Thoracic aorta (tissue), 2 donors: ENCODE measurements at regions not wholly inside any gene's neighbourhood (a gene's known extent, or its start where the extent isn't known, plus 50 kb on each side); places are given as distances from the start of the nearest gene placed in this dataset.
"Not testable (repeated sequence)": the region's sequence is repeated elsewhere in the genome, so short reads cannot be mapped to it uniquely, and the experiment has no call there.

Experiments
- ATAC-seq: fragments of 150-250 bp; one replicate; pipeline ENCODE4 v1.8.0; 2017; ENCODE audit warnings: low read depth; ENCODE audit not compliant: insufficient number of reproducible peaks, low FRiP score
- DNase-seq: peaks from one replicate; pipeline ENCODE4 v3.0.0-alpha.2; 2020; ENCODE audit warnings: low spot score
- H3K27ac ChIP-seq, 2 donors: fragments of 200-600 bp; sonication (generic); 1 replicate in 1 of 2; 2 replicates in 1 of 2; pipeline ENCODE4 v1.5.1; 2016; ENCODE audit warnings: mild to moderate bottlenecking in 2 of 2, moderate library complexity in 2 of 2
- H3K27me3 ChIP-seq: fragments of 200-600 bp; sonication (generic); replicated peaks from 2 replicates; pipeline ENCODE4 v1.6.0; 2016; ENCODE audit warnings: mild to moderate bottlenecking; ENCODE audit not compliant: insufficient read depth
- H3K36me3 ChIP-seq: fragments of 200-600 bp; sonication (generic); one replicate; pipeline ENCODE4 v1.5.1; 2016
- H3K4me1 ChIP-seq, 2 donors: fragments of 200-600 bp; sonication (generic); 1 replicate in 1 of 2; 2 replicates in 1 of 2; pipeline versions ENCODE4 v1.5.1 to v1.6.0; 2016; ENCODE audit warnings: low read depth in 2 of 2, mild to moderate bottlenecking in 1 of 2; ENCODE audit not compliant: control insufficient read depth in 1 of 2
- H3K4me3 ChIP-seq: fragments of 200-600 bp; sonication (generic); 2 replicates; pipeline ENCODE4 v1.5.1; 2016; ENCODE audit warnings: mild to moderate bottlenecking
- H3K9me3 ChIP-seq: fragments of 200-600 bp; sonication (generic); 2 replicates; pipeline ENCODE4 v1.5.1; 2016
- TF ChIP-seq, protein P1 (sequence below): fragments of 200-600 bp; sonication (generic); IDR thresholded peaks from one replicate; pipeline ENCODE4 v1.5.1; 2019; ENCODE audit warnings: antibody characterized with exemption

DNA sequence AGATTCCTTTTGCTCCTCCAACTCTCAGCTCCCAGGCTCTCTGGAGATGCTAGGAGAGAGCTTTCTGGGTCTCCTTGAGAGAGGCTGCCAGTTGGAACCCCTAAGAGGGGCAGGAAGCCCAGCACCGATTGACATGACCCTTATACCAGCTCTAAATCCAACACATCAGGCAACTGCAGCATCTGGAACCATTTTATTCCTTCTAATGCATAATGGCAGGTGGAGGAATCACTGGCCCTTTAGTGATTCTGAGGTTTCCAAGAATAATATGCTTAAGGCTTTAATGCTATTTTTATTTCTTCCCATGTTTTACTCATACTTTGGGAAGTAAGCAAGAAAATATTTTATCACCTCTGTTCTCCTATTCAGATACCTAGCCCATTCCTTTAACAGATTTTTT, 60.3 kb upstream of the TEX264 start:
- H3K4me1 ChIP-seq, result peaks cover 0 to 12% of the 10 kb centered on the region in 2 donors
- ATAC-seq, result no peak
- no peaks in the 10 kb centered on the region for H3K36me3 ChIP-seq
- no peaks in the 10 kb centered on the region for H3K27me3 ChIP-seq
- TF ChIP-seq, protein P1, sequence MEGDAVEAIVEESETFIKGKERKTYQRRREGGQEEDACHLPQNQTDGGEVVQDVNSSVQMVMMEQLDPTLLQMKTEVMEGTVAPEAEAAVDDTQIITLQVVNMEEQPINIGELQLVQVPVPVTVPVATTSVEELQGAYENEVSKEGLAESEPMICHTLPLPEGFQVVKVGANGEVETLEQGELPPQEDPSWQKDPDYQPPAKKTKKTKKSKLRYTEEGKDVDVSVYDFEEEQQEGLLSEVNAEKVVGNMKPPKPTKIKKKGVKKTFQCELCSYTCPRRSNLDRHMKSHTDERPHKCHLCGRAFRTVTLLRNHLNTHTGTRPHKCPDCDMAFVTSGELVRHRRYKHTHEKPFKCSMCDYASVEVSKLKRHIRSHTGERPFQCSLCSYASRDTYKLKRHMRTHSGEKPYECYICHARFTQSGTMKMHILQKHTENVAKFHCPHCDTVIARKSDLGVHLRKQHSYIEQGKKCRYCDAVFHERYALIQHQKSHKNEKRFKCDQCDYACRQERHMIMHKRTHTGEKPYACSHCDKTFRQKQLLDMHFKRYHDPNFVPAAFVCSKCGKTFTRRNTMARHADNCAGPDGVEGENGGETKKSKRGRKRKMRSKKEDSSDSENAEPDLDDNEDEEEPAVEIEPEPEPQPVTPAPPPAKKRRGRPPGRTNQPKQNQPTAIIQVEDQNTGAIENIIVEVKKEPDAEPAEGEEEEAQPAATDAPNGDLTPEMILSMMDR, result no peak
- no peak for DNase-seq
- no peaks in the 10 kb centered on the region for H3K9me3 ChIP-seq
- no peak overlapping the region for H3K4me3 ChIP-seq
- no peak overlapping the region for H3K27ac ChIP-seq

DNA sequence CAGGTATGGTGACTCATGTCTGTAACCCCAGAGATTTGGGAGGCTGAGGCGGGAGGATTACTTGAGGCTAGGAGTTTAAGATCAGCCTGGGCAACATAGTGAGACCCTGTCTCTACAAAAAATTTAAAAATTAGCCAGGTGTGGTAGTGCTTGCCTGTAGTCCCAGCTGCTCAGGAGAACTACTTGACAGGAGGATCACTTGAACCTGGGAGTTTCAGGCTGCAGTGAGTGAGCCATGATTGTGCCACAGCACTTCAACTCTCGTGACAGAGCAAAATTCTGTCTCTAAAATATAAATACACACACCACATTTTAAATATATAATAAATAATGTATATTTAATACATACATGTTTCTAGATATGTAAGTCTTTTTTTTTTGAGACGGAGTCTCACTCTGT, 53.5 kb upstream of the TEX264 start:
- no peaks in the 10 kb centered on the region for H3K36me3 ChIP-seq
- peaks cover 13 to 30% of the 10 kb centered on the region in 2 donors for H3K4me1 ChIP-seq
- H3K9me3 ChIP-seq, result no peaks in the 10 kb centered on the region
- ATAC-seq (no peak), DNase-seq (no peak)
- H3K27ac ChIP-seq, result no peak overlapping the region
- TF ChIP-seq, protein P1, result no peak
- no peak overlapping the region for H3K4me3 ChIP-seq
- no peaks in the 10 kb centered on the region for H3K27me3 ChIP-seq

DNA sequence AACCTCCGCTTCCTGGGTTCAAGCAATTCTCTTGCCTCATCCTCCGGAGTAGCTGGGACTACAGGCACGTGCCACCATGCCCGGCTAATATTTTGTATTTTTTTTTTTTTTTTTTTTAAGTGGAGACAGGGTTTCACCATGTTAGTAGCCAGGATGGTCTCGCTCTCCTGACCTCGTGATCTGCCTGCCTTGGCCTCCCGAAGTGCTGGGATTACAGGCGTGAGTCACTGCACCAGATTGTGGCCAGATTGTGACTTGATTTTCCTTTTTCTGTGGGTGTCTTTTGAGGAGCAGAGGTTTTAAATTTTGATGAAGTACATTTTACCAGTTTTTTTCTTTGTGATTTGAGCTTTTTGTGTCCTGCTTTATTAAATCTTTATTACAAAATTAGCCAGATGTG, 53.0 kb upstream of the TEX264 start:
- not testable (repeated sequence) for H3K27ac ChIP-seq, DNase-seq, ATAC-seq, H3K4me3 ChIP-seq, H3K27me3 ChIP-seq, H3K36me3 ChIP-seq, H3K9me3 ChIP-seq
- peaks cover 13 to 30% of the 10 kb centered on the region in 2 donors for H3K4me1 ChIP-seq

DNA sequence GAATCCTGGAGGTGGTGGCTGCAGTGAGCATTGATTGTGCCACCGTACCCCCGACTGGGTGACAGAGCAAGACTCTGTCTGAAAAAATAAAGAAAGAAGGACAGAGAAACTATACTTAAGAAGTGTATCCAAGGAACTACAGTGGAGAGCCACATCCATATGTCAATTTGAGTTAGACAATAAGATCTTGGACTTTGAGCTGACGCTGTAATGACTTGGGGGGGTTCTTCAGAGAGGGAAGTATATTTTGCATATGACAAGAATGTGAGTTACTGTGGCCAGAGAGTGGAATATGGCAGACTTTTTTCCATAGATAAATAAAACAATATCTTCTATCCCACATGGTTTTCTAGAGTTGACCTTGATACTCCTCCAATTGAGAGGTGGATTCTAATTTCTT, 52.6 kb upstream of the TEX264 start:
- H3K4me3 ChIP-seq, result no peak overlapping the region
- no peaks in the 10 kb centered on the region for H3K27me3 ChIP-seq
- H3K4me1 ChIP-seq, result peaks cover 13 to 30% of the 10 kb centered on the region in 2 donors
- no peak for ATAC-seq
- DNase-seq, result no peak
- no peaks in the 10 kb centered on the region for H3K9me3 ChIP-seq
- no peaks in the 10 kb centered on the region for H3K36me3 ChIP-seq
- TF ChIP-seq, protein P1, result no peak
- H3K27ac ChIP-seq, result no peak overlapping the region

DNA sequence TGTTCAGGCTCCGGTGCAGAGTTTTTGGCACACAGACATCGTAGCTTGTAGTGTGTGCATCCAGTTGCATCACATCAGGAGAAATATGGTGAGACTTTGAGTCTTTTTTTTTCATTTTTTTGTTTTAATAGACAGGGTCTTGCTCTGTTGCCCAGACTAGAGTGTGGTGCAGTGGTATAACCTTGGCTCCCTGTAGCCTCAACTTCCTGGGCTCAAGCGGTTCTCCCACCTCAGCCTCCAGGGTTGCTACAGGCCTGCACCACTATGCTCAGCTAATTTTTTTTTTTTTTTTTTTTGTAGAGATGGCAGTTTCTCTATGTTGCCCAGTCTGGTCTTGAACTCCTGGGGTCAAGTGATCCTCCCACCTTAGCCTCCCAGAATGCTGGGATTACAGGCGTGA, 51.1 kb upstream of the TEX264 start:
- TF ChIP-seq, protein P1, result no peak
- Histone ChIP-seq H3K27me3 (no peaks in the 10 kb centered on the region), H3K27ac (no peak overlapping the region), H3K4me3 (no peak overlapping the region), H3K9me3 (no peaks in the 10 kb centered on the region), H3K36me3 (no peaks in the 10 kb centered on the region), H3K4me1 (peaks cover 13 to 30% of the 10 kb centered on the region in 2 donors)
- no peak for DNase-seq
- ATAC-seq, result no peak

DNA sequence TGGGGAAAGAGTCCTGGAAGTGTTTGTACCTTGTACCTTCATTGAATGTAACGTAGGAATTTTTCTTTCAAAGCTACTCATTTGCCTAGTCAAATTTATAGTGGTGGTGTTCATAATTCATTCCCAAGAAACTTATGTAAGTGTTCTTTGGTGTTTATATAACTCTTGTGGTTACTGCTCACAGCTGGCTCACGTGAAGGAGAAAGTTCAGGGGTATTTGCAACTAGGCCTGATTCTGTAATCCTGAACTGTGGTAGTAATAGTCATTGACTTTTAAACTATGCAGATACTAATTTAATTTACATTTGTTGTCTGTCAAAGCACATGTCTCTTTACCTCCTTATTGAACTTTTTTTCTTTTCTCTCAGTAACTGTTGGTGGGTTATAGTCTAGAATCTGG, 50.5 kb upstream of the TEX264 start:
- Histone ChIP-seq H3K27ac (no peak overlapping the region), H3K27me3 (no peaks in the 10 kb centered on the region), H3K9me3 (no peaks in the 10 kb centered on the region), H3K4me1 (peaks cover 13 to 30% of the 10 kb centered on the region in 2 donors), H3K36me3 (no peaks in the 10 kb centered on the region), H3K4me3 (no peak overlapping the region)
- ATAC-seq (no peak), DNase-seq (no peak)
- TF ChIP-seq, protein P1, result no peak
